ENCODE measurements at regions not wholly inside any gene's neighbourhood (a gene's known extent, or its start where the extent isn't known, plus 50 kb on each side); places are given as distances from the start of the nearest gene placed in this dataset.

GRCh38 chr5:152683205-152683604, 278.1 kb upstream of the NMUR2 start:
- DNase-seq (no peak), ATAC-seq (no peak), FAIRE-seq (no peak)
- intact Hi-C loops (cut with DNase I), result no loop called here
- TF ChIP-seq CTCF (IDR thresholded peaks at IDR 0.05), result no peak
- Histone ChIP-seq H3K9me3 (no peaks in the 10 kb centered on the region), H3K27me3 (no peaks in the 10 kb centered on the region), H3K36me3 (no peaks in the 10 kb centered on the region), H3K4me3 (no peak overlapping the region), H3K27ac (no peak overlapping the region), H3K4me1 (no peaks in the 10 kb centered on the region)
- WGBS, 2 donors, result 54 to 61% methylated on average over 1 of the region's 1 CpG

GRCh38 chr5:152686931-152687330, 281.9 kb upstream of the NMUR2 start:
- ATAC-seq (no peak), FAIRE-seq (no peak), DNase-seq (peak in 1 of 6 donors; percentile 9)
- no peaks in the 10 kb centered on the region for H3K36me3 ChIP-seq
- no peaks in the 10 kb centered on the region for H3K4me1 ChIP-seq
- H3K4me3 ChIP-seq, result no peak overlapping the region
- no peaks in the 10 kb centered on the region for H3K9me3 ChIP-seq
- no peak overlapping the region for H3K27ac ChIP-seq
- WGBS, 2 donors, result 72 to 84% methylated on average over 4 of the region's 4 CpGs
- intact Hi-C loops (cut with DNase I), result no loop called here
- TF ChIP-seq CTCF (IDR thresholded peaks at IDR 0.05), result no peak
- H3K27me3 ChIP-seq, result no peaks in the 10 kb centered on the region

GRCh38 chr5:152688561-152689249, 283.6 kb upstream of the NMUR2 start:
- no peak for TF ChIP-seq CTCF (IDR thresholded peaks at IDR 0.05)
- peak in 2 of 4 donors; percentile 60 to 78 for ATAC-seq
- Histone ChIP-seq H3K27ac (no peak overlapping the region), H3K4me3 (no peak overlapping the region), H3K4me1 (no peaks in the 10 kb centered on the region), H3K9me3 (no peaks in the 10 kb centered on the region), H3K36me3 (no peaks in the 10 kb centered on the region), H3K27me3 (no peaks in the 10 kb centered on the region)
- intact Hi-C loops (cut with DNase I), result no loop called here
- no peak for FAIRE-seq
- WGBS, 2 donors, result 52 to 58% methylated on average over 3 of the region's 3 CpGs
- DNase-seq, result peak in 1 of 6 donors; percentile 14

GRCh38 chr5:152689250-152689711, 284.2 kb upstream of the NMUR2 start:
- ATAC-seq, result no peak
- Histone ChIP-seq H3K27ac (no peak overlapping the region), H3K36me3 (no peaks in the 10 kb centered on the region), H3K4me3 (no peak overlapping the region), H3K4me1 (no peaks in the 10 kb centered on the region), H3K27me3 (no peaks in the 10 kb centered on the region), H3K9me3 (no peaks in the 10 kb centered on the region)
- no peak for DNase-seq
- no peak for FAIRE-seq
- WGBS, 2 donors, result 59% methylated on average over 5 of the region's 5 CpGs
- no peak for TF ChIP-seq CTCF (IDR thresholded peaks at IDR 0.05)
- intact Hi-C loops (cut with DNase I), result no loop called here

- 31 to 43% methylated on average over 2 of the region's 2 CpGs for WGBS, 2 donors
- Histone ChIP-seq H3K4me1 (no peaks in the 10 kb centered on the region), H3K27me3 (no peaks in the 10 kb centered on the region), H3K27ac (no peak overlapping the region), H3K9me3 (no peaks in the 10 kb centered on the region), H3K4me3 (no peak overlapping the region), H3K36me3 (no peaks in the 10 kb centered on the region)
- intact Hi-C loops (cut with DNase I), result no loop called here
- no peak for TF ChIP-seq CTCF (IDR thresholded peaks at IDR 0.05)
- ATAC-seq, result no peak
- no peak for DNase-seq
- no peak for FAIRE-seq
These were observed 289.2 kb upstream of the NMUR2 start for GRCh38 chr5:152694231-152694630.

Data from pancreas (tissue), 10 donors.